ENCODE measurements at regions not wholly inside any gene's neighbourhood (a gene's known extent, or its start where the extent isn't known, plus 50 kb on each side); places are given as distances from the start of the nearest gene placed in this dataset.

DNA sequence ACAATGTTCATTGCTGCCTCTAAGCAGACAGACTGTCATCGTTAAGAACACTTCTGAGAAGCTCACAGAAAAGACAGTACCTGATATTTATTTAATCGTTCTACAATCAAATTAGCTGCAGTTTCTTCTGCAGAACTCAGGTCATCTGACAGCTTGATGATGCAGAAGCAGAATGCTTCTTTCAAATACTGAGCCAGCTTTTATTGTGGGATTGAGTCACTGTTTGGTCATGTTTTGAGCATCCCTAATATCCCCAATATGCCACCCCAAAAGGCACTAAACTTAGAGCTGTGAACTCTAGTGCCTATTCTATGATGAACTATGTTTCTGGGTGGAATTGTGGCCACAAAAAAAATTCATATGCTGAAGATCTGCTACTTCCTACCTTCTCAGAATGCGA is 51.0 kb upstream of the NLGN4Y start:
- Mint-ChIP-seq H3K9me3 (no peaks in the 10 kb centered on the region), H3K36me3 (no peaks in the 10 kb centered on the region), H3K27ac (no peak overlapping the region)
- no peak for ATAC-seq
- DNase-seq (ENCODE audit: low spot score in 2 of 2) = no peak

Measured in activated naive CD4-positive, alpha-beta T cell treated with anti-CD3 and anti-CD28 coated beads, Interleukin-2, amount 50 U/mL, for 72 hours (primary cell).